Adrenal gland (tissue), 5 donors: ENCODE measurements at regions not wholly inside any gene's neighbourhood (a gene's known extent, or its start where the extent isn't known, plus 50 kb on each side); places are given as distances from the start of the nearest gene placed in this dataset.

ENCODE experiments used
- POLR2A ChIP-seq, 2 donors: fragments of 450-650 bp; IDR thresholded peaks; one replicate each; pipeline ENCODE4 v1.6.1; 2017; ENCODE audit warnings: antibody characterized with exemption in 2 of 2, mild to moderate bottlenecking in 2 of 2, moderate library complexity in 1 of 2
- TF ChIP-seq, protein P1 (sequence below), 6 experiments: fragments of 450-650 bp in 4 of 6; fragments of 200-600 bp in 2 of 6; sonication (generic) in 1 of 6; IDR thresholded peaks; 1 replicate in 5 of 6; 2 replicates in 1 of 6; pipeline versions ENCODE4 v1.5.1 to v1.8.0; 2016 to 2021; ENCODE audit warnings: antibody characterized with exemption in 6 of 6, mild to moderate bottlenecking in 2 of 6, moderate library complexity in 1 of 6
- donor health status: DM: no; HTN: no; CAD: no.

- TF ChIP-seq, protein P1, sequence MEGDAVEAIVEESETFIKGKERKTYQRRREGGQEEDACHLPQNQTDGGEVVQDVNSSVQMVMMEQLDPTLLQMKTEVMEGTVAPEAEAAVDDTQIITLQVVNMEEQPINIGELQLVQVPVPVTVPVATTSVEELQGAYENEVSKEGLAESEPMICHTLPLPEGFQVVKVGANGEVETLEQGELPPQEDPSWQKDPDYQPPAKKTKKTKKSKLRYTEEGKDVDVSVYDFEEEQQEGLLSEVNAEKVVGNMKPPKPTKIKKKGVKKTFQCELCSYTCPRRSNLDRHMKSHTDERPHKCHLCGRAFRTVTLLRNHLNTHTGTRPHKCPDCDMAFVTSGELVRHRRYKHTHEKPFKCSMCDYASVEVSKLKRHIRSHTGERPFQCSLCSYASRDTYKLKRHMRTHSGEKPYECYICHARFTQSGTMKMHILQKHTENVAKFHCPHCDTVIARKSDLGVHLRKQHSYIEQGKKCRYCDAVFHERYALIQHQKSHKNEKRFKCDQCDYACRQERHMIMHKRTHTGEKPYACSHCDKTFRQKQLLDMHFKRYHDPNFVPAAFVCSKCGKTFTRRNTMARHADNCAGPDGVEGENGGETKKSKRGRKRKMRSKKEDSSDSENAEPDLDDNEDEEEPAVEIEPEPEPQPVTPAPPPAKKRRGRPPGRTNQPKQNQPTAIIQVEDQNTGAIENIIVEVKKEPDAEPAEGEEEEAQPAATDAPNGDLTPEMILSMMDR (IDR thresholded peaks at IDR 0.05), result no peak
- TF ChIP-seq POLR2A (IDR thresholded peaks at IDR 0.05), result no peak
Measured at GRCh38 chr7:108838198-108838597, 268.5 kb downstream of the DNAJB9 start.
